ENCODE measurements at regions not wholly inside any gene's neighbourhood (a gene's known extent, or its start where the extent isn't known, plus 50 kb on each side); places are given as distances from the start of the nearest gene placed in this dataset.
"Not testable (repeated sequence)": the region's sequence is repeated elsewhere in the genome, so short reads cannot be mapped to it uniquely, and the experiment has no call there.

GRCh38 chr2:236982693-236983455 lies 102.8 kb upstream of the COPS8 start:
- 87 to 96% (median 95%) methylated on average over 3 of the region's 3 CpGs for WGBS, 3 donors

GRCh38 chr2:236984046-236984445 lies 101.6 kb upstream of the COPS8 start:
- WGBS, 3 donors = 29 to 53% (median 47%) methylated on average over 1 of the region's 1 CpG
- no peak overlapping the region for H3K27ac ChIP-seq (ENCODE audit: low read depth, low read length)

More at GRCh38 chr2:236982693-236983455, 102.8 kb upstream of the COPS8 start:
- H3K27ac ChIP-seq (ENCODE audit: low read depth, low read length) = no peak overlapping the region

- WGBS, 3 donors = 76 to 83% (median 80%) methylated on average over 7 of the region's 7 CpGs
Observed at GRCh38 chr2:236985761-236986339, 99.8 kb upstream of the COPS8 start.

GRCh38 chr2:236986524-236987330 lies 99.0 kb upstream of the COPS8 start:
- 82 to 93% (median 92%) methylated on average over 10 of the region's 10 CpGs for WGBS, 3 donors
- H3K27ac ChIP-seq (ENCODE audit: low read depth, low read length) = no peak overlapping the region

More at GRCh38 chr2:236985761-236986339, 99.8 kb upstream of the COPS8 start:
- H3K27ac ChIP-seq (ENCODE audit: low read depth, low read length) = no peak overlapping the region

- 67 to 88% (median 85%) methylated on average over 2 of the region's 2 CpGs for WGBS, 3 donors
Observed at GRCh38 chr2:236988216-236988615, 97.5 kb upstream of the COPS8 start.

GRCh38 chr2:236988690-236989624 lies 96.7 kb upstream of the COPS8 start:
- 29 to 62% (median 41%) methylated on average over 16 of the region's 16 CpGs for whole genome bisulfite sequencing, 3 donors
- no peak overlapping the region for H3K27ac ChIP-seq (ENCODE audit: low read depth, low read length)

More at GRCh38 chr2:236988216-236988615, 97.5 kb upstream of the COPS8 start:
- no peak overlapping the region for H3K27ac ChIP-seq (ENCODE audit: low read depth, low read length)

GRCh38 chr2:236990552-236990951 lies 95.1 kb upstream of the COPS8 start:
- 43 to 75% (median 74%) methylated on average over 2 of the region's 2 CpGs for WGBS, 3 donors
- H3K27ac ChIP-seq (ENCODE audit: low read depth, low read length) = no peak overlapping the region

GRCh38 chr2:236991874-236992273 lies 93.8 kb upstream of the COPS8 start:
- H3K27ac ChIP-seq (ENCODE audit: low read depth, low read length) = no peak overlapping the region
- WGBS, 3 donors = 91 to 98% (median 96%) methylated on average over 1 of the region's 1 CpG

- 80 to 100% (median 83%) methylated on average over 2 of the region's 2 CpGs for WGBS, 3 donors
- no peak overlapping the region for H3K27ac ChIP-seq (ENCODE audit: low read depth, low read length)
Observed at GRCh38 chr2:236993286-236993685, 92.4 kb upstream of the COPS8 start.

- WGBS, 3 donors = 69 to 81% (median 72%) methylated on average over 9 of the region's 9 CpGs
Observed at GRCh38 chr2:236994361-236994760, 91.3 kb upstream of the COPS8 start.

GRCh38 chr2:236997069-236997715 lies 88.5 kb upstream of the COPS8 start:
- no peak overlapping the region for H3K27ac ChIP-seq (ENCODE audit: low read depth, low read length)
- 34 to 81% (median 76%) methylated on average over 8 of the region's 8 CpGs for WGBS, 3 donors

More at GRCh38 chr2:236994361-236994760, 91.3 kb upstream of the COPS8 start:
- no peak overlapping the region for H3K27ac ChIP-seq (ENCODE audit: low read depth, low read length)

GRCh38 chr2:236998236-236998635 lies 87.5 kb upstream of the COPS8 start:
- H3K27ac ChIP-seq (ENCODE audit: low read depth, low read length) = no peak overlapping the region
- WGBS, 3 donors = 24 to 88% (median 86%) methylated on average over 1 of the region's 1 CpG

GRCh38 chr2:236998758-236999157 lies 86.9 kb upstream of the COPS8 start:
- H3K27ac ChIP-seq (ENCODE audit: low read depth, low read length) = no peak overlapping the region
- WGBS, 3 donors = 79 to 93% (median 86%) methylated on average over 5 of the region's 5 CpGs

GRCh38 chr2:237000481-237000880 lies 85.2 kb upstream of the COPS8 start:
- H3K27ac ChIP-seq (ENCODE audit: low read depth, low read length) = no peak overlapping the region
- WGBS, 3 donors = 95 to 96% (median 96%) methylated on average over 3 of the region's 3 CpGs

- 92 to 96% (median 93%) methylated on average over 17 of the region's 17 CpGs for WGBS, 3 donors
- not testable (repeated sequence) for H3K27ac ChIP-seq (ENCODE audit: low read depth, low read length)
Observed at GRCh38 chr2:237005341-237005740, 80.3 kb upstream of the COPS8 start.

- H3K27ac ChIP-seq (ENCODE audit: low read depth, low read length) = no peak overlapping the region
- 62 to 87% (median 82%) methylated on average over 5 of the region's 5 CpGs for WGBS, 3 donors
Observed at GRCh38 chr2:237011206-237011795, 74.4 kb upstream of the COPS8 start.

- 39 to 73% (median 70%) methylated on average over 9 of the region's 9 CpGs for WGBS, 3 donors
Observed at GRCh38 chr2:237012004-237012403, 73.7 kb upstream of the COPS8 start.

More at GRCh38 chr2:237012004-237012403, 73.7 kb upstream of the COPS8 start:
- H3K27ac ChIP-seq (ENCODE audit: low read depth, low read length) = no peak overlapping the region
